SK-N-SH (cell line): ENCODE measurements at regions not wholly inside any gene's neighbourhood (a gene's known extent, or its start where the extent isn't known, plus 50 kb on each side); places are given as distances from the start of the nearest gene placed in this dataset.

Experiments used
- CTCF ChIA-PET: fragments of 300-600, 350-600 bp; formaldehyde crosslinking; extraction: SDS; loops from one replicate; lab custom pipeline; 2021; lab: Yijun Ruan, JAX
- POLR2A ChIA-PET: fragments of 350-600 bp; sonication (Branson Sonifier 250); formaldehyde crosslinking; extraction: SDS; loops from one replicate; lab custom pipeline; 2020; ENCODE audit warnings: antibody characterized with exemption, inconsistent platforms; lab: Yijun Ruan, JAX
- DNase-seq: peaks from one replicate; pipeline ENCODE4 v3.0.0; 2012
- H2AFZ ChIP-seq: fragments of 200-600 bp; sonication (generic); 2 replicates; pipeline ENCODE4 v1.8.1; 2016; ENCODE audit warnings: antibody characterized with exemption, mild to moderate bottlenecking, low read depth
- H3F3A ChIP-seq: fragments of 200-600 bp; sonication (generic); replicated peaks from 2 replicates; pipeline ENCODE3; 2016; ENCODE audit warnings: antibody characterized with exemption, mild to moderate bottlenecking; ENCODE audit not compliant: insufficient read depth
- H3K27ac ChIP-seq, 2 experiments: fragments of 200-500 bp in 1 of 2; fragments of 200-600 bp in 1 of 2; sonication (Bioruptor generic) in 1 of 2; sonication (generic), shearing (Covaris generic) in 1 of 2; 2 replicates each; pipeline versions ENCODE4 v1.5.1 to v1.6.1; 2014 to 2016; ENCODE audit warnings: low read depth in 2 of 2, inconsistent platforms in 1 of 2, low read length in 1 of 2, mild to moderate bottlenecking in 1 of 2, mixed read lengths in 1 of 2
- H3K27me3 ChIP-seq: fragments of 200-600 bp; sonication (generic), shearing (Covaris generic); 2 replicates; pipeline ENCODE4 v1.6.1; 2016; ENCODE audit warnings: mixed run types; ENCODE audit not compliant: insufficient read depth
- H3K36me3 ChIP-seq, 2 experiments: fragments of 200-500 bp in 1 of 2; fragments of 200-600 bp in 1 of 2; sonication (Bioruptor generic) in 1 of 2; sonication (generic) in 1 of 2; replicated peaks in 1 of 2; 2 replicates each; pipeline versions ENCODE3 to v1.5.1; 2014 to 2016; ENCODE audit warnings: low read length in 1 of 2, mild to moderate bottlenecking in 1 of 2; ENCODE audit not compliant: insufficient read depth in 2 of 2, control insufficient read depth in 1 of 2
- H3K4me1 ChIP-seq, 2 experiments: fragments of 200-500 bp in 1 of 2; fragments of 200-600 bp in 1 of 2; sonication (Bioruptor generic) in 1 of 2; sonication (generic), shearing (Covaris generic) in 1 of 2; 2 replicates each; pipeline versions ENCODE4 v1.5.1 to v1.6.1; 2014 to 2016; ENCODE audit warnings: low read depth in 1 of 2, low read length in 1 of 2, mixed run types in 1 of 2; ENCODE audit not compliant: insufficient read depth in 2 of 2, control insufficient read depth in 1 of 2
- H3K4me2 ChIP-seq: fragments of 200-600 bp; sonication (generic), shearing (Covaris generic); 2 replicates; pipeline ENCODE4 v1.6.1; 2017; ENCODE audit warnings: mixed run types
- H3K4me3 ChIP-seq, 2 experiments: fragments of 200-500 bp in 1 of 2; fragments of 200-600 bp in 1 of 2; sonication (Bioruptor generic) in 1 of 2; sonication (generic), shearing (Covaris generic) in 1 of 2; 2 replicates each; pipeline versions ENCODE4 v1.5.1 to v1.8.1; 2014 to 2016; ENCODE audit warnings: low read depth in 2 of 2, inconsistent platforms in 1 of 2, low read length in 1 of 2, mild to moderate bottlenecking in 1 of 2, mixed read lengths in 1 of 2, moderate library complexity in 1 of 2
- H3K79me2 ChIP-seq: fragments of 200-600 bp; sonication (generic); 2 replicates; pipeline ENCODE4 v1.8.1; 2017; ENCODE audit warnings: mild to moderate bottlenecking; ENCODE audit not compliant: insufficient read depth
- H3K9ac ChIP-seq: fragments of 200-600 bp; sonication (generic); 2 replicates; pipeline ENCODE4 v1.6.1; 2017; ENCODE audit warnings: mixed run types
- H3K9me2 ChIP-seq: fragments of 200-600 bp; sonication (generic); 2 replicates; pipeline ENCODE4 v1.6.1; 2017; ENCODE audit warnings: mixed run types
- H3K9me3 ChIP-seq: fragments of 200-600 bp; sonication (generic); 2 replicates; pipeline ENCODE4 v1.6.1; 2017; ENCODE audit warnings: mixed run types, mild to moderate bottlenecking, moderate library complexity
- H4K20me1 ChIP-seq: fragments of 200-600 bp; sonication (generic); 2 replicates; pipeline ENCODE4 v1.6.1; 2017; ENCODE audit warnings: mild to moderate bottlenecking, mixed run types; ENCODE audit not compliant: insufficient read depth
- ELF1 ChIP-seq: IDR thresholded peaks from 2 replicates; pipeline ENCODE4 v1.4.0; 2012
- EP300 ChIP-seq, 2 experiments: IDR thresholded peaks; 2 replicates each; pipeline versions ENCODE4 v1.4.0 to v1.6.1; 2012; ENCODE audit warnings: borderline replicate concordance in 1 of 2, low read depth in 1 of 2, low read length in 1 of 2
- FOXJ3 ChIP-seq: sonication (generic); formaldehyde crosslinking; IDR thresholded peaks from 2 replicates; pipeline ENCODE4 v1.5.1; 2020; ENCODE audit warnings: mild to moderate bottlenecking, missing genetic modification reagents
- GABPA ChIP-seq: IDR thresholded peaks from 2 replicates; pipeline ENCODE4 v1.4.0; 2012; ENCODE audit warnings: low read depth, mild to moderate bottlenecking
- GATA2 ChIP-seq: sonication (generic); formaldehyde crosslinking; IDR thresholded peaks from 2 replicates; pipeline ENCODE4 v1.5.0; 2020; ENCODE audit warnings: mild to moderate bottlenecking, missing genetic modification reagents
- MXI1 ChIP-seq: IDR thresholded peaks from 2 replicates; pipeline ENCODE4 v1.6.1; 2012; ENCODE audit warnings: mild to moderate bottlenecking, low read depth, low read length, improper control_type of control experiment
- NFIC ChIP-seq: IDR thresholded peaks from 2 replicates; pipeline ENCODE4 v1.4.0; 2012; ENCODE audit warnings: borderline replicate concordance
- NRF1 ChIP-seq: IDR thresholded peaks from 2 replicates; pipeline ENCODE4 v1.6.1; 2012; ENCODE audit warnings: low read depth, mild to moderate bottlenecking, low read length
- PBX3 ChIP-seq: IDR thresholded peaks from 2 replicates; pipeline ENCODE4; 2012
- RCOR1 ChIP-seq: fragments of 150-350 bp; IDR thresholded peaks from 2 replicates; pipeline ENCODE4 v1.6.1; 2017; ENCODE audit warnings: antibody characterized with exemption, low read length
- RFX5 ChIP-seq: IDR thresholded peaks from 2 replicates; pipeline ENCODE4 v1.6.1; 2012; ENCODE audit warnings: mild to moderate bottlenecking, improper control_type of control experiment, low read length
- RXRA ChIP-seq: IDR thresholded peaks from 2 replicates; pipeline ENCODE4 v1.4.0; 2012; ENCODE audit warnings: low read depth, mild to moderate bottlenecking, borderline replicate concordance
- SIN3A ChIP-seq: IDR thresholded peaks from 2 replicates; pipeline ENCODE4 v1.6.1; 2012; ENCODE audit warnings: low read depth, mild to moderate bottlenecking, low read length, moderate library complexity, borderline replicate concordance
- TCF12 ChIP-seq: IDR thresholded peaks from 2 replicates; pipeline ENCODE4 v1.4.0; 2012
- TEAD4 ChIP-seq: IDR thresholded peaks from 2 replicates; pipeline ENCODE4 v1.4.0; 2012; ENCODE audit warnings: mild to moderate bottlenecking, borderline replicate concordance; ENCODE audit not compliant: insufficient read depth
- YY1 ChIP-seq: IDR thresholded peaks from 2 replicates; pipeline ENCODE4 v1.4.0; 2012; ENCODE audit warnings: low read depth, mild to moderate bottlenecking
- WGBS: methylation state at CpG from one replicate; pipeline ENCODE4 v1.1.6; 2017; ENCODE audit warnings: low lambda C conversion rate; 5-methylcytosine and 5-hydroxymethylcytosine counted together
- TF ChIP-seq, protein P1 (sequence below): IDR thresholded peaks from 2 replicates; pipeline ENCODE4 v1.4.0; 2012; ENCODE audit warnings: low read depth
- TF ChIP-seq, protein P2 (sequence below): fragments of 150-350 bp; IDR thresholded peaks from 2 replicates; pipeline ENCODE4 v1.6.1; 2016; ENCODE audit warnings: mild to moderate bottlenecking, low read depth, low read length
- TF ChIP-seq, protein P3 (sequence below): fragments of 200-600 bp; sonication (generic); IDR thresholded peaks from 2 replicates; pipeline ENCODE4 v1.6.1; 2017; ENCODE audit warnings: antibody characterized with exemption, mild to moderate bottlenecking, moderate library complexity
- TF ChIP-seq, protein P4 (sequence below): IDR thresholded peaks from 2 replicates; pipeline ENCODE4 v1.4.0; 2012; ENCODE audit warnings: low read depth, borderline replicate concordance

- TF ChIP-seq YY1 (no peak), RFX5 (no peak), NFIC (no peak), GATA2 (no peak), TEAD4 (no peak), PBX3 (no peak), NRF1 (no peak)
These were observed 73.9 kb upstream of the PLEKHA5 start (continued) for GRCh38 chr12:19055589-19055988.

DNA sequence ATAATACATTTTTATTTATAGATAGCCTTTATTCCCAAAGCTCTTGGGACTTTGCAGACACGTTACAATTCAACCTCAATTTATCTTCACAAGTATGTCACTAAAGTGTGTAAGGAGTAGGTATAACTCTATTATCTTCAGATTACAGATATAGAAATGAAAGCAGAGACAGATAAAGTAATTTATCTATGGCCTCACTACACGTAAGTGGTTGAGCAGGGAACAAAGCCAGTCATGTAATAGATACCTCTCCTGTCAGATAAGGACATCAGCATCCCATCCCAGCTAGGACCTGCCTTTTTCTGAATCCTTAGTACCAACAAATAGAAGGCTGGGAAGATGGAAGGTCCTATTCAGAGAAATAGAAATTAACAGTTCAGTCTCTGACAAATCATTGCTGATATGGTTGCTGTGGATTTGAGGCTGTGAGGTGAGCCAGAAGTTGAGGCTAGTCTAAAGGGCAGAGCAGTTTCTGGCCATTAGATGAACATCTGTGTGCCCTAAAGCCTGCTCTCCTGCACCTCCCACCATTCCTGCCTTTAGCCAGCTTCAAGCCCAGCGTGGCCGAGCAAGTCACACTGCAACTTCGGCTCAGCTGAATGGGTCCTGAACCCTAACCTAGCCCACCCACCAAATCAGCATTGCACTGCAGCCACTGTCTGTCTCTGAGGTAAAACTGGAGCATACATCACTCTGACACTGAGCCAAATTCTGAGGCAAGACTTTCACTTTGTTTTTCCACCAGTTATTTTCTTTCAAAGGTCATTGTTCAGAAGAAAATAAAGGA lies 71.1 kb upstream of the PLEKHA5 start:
- POLR2A ChIA-PET: no interaction called here
- H3K9me3 ChIP-seq: no peaks in the 10 kb centered on the region
- DNase-seq: peak; percentile 39
- H3K9me2 ChIP-seq: no peaks in the 10 kb centered on the region
- WGBS: 50% methylated on average over 3 of the region's 5 CpGs
- H3K4me2 ChIP-seq: 0 out of 2 replicates have a peak overlapping the region, but pooled peaks have one; percentile 23
- no peaks in the 10 kb centered on the region for H3K79me2 ChIP-seq
- H3K4me1 ChIP-seq: peaks cover 0 to 7% of the 10 kb centered on the region in 2 experiments; a peak in 2 of 4 replicates
- TF ChIP-seq GATA2: peak; percentile 79
- peak; percentile 14; the same call in 1 of the 2 replicates for TF ChIP-seq RCOR1
- TF ChIP-seq ELF1: no peak
- CTCF ChIA-PET: no interaction called here
- no peak overlapping the region for H3K27ac ChIP-seq
- peak overlapping the region; percentile 12; the same call in 1 of the 2 replicates for H2AFZ ChIP-seq
- H3K9ac ChIP-seq: no peak overlapping the region
- no peaks in the 10 kb centered on the region for H3K36me3 ChIP-seq
- H3K27me3 ChIP-seq: no peaks in the 10 kb centered on the region
- H3K4me3 ChIP-seq: no peak overlapping the region
- H3F3A ChIP-seq: no peaks in the 10 kb centered on the region
- no peaks in the 10 kb centered on the region for H4K20me1 ChIP-seq

GRCh38 chr12:19064713-19065112 lies 64.8 kb upstream of the PLEKHA5 start:
- no peaks in the 10 kb centered on the region for H3K79me2 ChIP-seq
- no peaks in the 10 kb centered on the region for H3K9me2 ChIP-seq
- H3K9ac ChIP-seq: no peak overlapping the region
- H2AFZ ChIP-seq: no peak overlapping the region
- CTCF ChIA-PET: interaction anchor here (1.2 kb wide), 1 partner anchor 9 kb away, joined by 3 read pairs; no protein-coding TSS in a partner anchor
- no peak overlapping the region for H3K4me2 ChIP-seq
- DNase-seq: no peak
- no peaks in the 10 kb centered on the region for H3F3A ChIP-seq
- no peak overlapping the region for H3K27ac ChIP-seq
- no peak overlapping the region for H3K4me3 ChIP-seq
- H3K36me3 ChIP-seq: no peaks in the 10 kb centered on the region
- H3K4me1 ChIP-seq: no peaks in the 10 kb centered on the region; a peak in 1 of 4 replicates
- no peaks in the 10 kb centered on the region for H3K27me3 ChIP-seq
- H3K9me3 ChIP-seq: no peaks in the 10 kb centered on the region
- no peaks in the 10 kb centered on the region for H4K20me1 ChIP-seq
- POLR2A ChIA-PET: no interaction called here
- 49% methylated on average over 2 of the region's 2 CpGs for WGBS
- TF ChIP-seq, protein P1, sequence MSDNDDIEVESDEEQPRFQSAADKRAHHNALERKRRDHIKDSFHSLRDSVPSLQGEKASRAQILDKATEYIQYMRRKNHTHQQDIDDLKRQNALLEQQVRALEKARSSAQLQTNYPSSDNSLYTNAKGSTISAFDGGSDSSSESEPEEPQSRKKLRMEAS: no peak
- TF ChIP-seq RCOR1 (no peak), EP300 (IDR thresholded peaks at IDR 0.05; ENCODE audit: borderline replicate concordance in 1 of 2, low read depth in 1 of 2, low read length in 1 of 2) (no peak), RXRA (no peak), SIN3A (no peak), GABPA (no peak), YY1 (no peak), TCF12 (no peak), MXI1 (no peak), GATA2 (no peak), FOXJ3 (CRISPR knock-in tag) (no peak), RFX5 (no peak)
- TF ChIP-seq, protein P2, sequence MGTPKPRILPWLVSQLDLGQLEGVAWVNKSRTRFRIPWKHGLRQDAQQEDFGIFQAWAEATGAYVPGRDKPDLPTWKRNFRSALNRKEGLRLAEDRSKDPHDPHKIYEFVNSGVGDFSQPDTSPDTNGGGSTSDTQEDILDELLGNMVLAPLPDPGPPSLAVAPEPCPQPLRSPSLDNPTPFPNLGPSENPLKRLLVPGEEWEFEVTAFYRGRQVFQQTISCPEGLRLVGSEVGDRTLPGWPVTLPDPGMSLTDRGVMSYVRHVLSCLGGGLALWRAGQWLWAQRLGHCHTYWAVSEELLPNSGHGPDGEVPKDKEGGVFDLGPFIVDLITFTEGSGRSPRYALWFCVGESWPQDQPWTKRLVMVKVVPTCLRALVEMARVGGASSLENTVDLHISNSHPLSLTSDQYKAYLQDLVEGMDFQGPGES: no peak
- TF ChIP-seq, protein P3, sequence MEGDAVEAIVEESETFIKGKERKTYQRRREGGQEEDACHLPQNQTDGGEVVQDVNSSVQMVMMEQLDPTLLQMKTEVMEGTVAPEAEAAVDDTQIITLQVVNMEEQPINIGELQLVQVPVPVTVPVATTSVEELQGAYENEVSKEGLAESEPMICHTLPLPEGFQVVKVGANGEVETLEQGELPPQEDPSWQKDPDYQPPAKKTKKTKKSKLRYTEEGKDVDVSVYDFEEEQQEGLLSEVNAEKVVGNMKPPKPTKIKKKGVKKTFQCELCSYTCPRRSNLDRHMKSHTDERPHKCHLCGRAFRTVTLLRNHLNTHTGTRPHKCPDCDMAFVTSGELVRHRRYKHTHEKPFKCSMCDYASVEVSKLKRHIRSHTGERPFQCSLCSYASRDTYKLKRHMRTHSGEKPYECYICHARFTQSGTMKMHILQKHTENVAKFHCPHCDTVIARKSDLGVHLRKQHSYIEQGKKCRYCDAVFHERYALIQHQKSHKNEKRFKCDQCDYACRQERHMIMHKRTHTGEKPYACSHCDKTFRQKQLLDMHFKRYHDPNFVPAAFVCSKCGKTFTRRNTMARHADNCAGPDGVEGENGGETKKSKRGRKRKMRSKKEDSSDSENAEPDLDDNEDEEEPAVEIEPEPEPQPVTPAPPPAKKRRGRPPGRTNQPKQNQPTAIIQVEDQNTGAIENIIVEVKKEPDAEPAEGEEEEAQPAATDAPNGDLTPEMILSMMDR: no peak
- TF ChIP-seq, protein P4, sequence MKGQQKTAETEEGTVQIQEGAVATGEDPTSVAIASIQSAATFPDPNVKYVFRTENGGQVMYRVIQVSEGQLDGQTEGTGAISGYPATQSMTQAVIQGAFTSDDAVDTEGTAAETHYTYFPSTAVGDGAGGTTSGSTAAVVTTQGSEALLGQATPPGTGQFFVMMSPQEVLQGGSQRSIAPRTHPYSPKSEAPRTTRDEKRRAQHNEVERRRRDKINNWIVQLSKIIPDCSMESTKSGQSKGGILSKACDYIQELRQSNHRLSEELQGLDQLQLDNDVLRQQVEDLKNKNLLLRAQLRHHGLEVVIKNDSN: no peak
